Renal cortex interstitium (tissue), 11 donors: ENCODE measurements at regions not wholly inside any gene's neighbourhood (a gene's known extent, or its start where the extent isn't known, plus 50 kb on each side); places are given as distances from the start of the nearest gene placed in this dataset.
"Not testable (repeated sequence)": the region's sequence is repeated elsewhere in the genome, so short reads cannot be mapped to it uniquely, and the experiment has no call there.

Source experiments
- DNase-seq, 11 donors: peaks; one replicate each; pipeline ENCODE4 v3.0.0-alpha.2; 2013; ENCODE audit warnings: low read depth in 9 of 11, low spot score in 4 of 11; ENCODE audit errors: extremely low read depth in 1 of 11

DNA sequence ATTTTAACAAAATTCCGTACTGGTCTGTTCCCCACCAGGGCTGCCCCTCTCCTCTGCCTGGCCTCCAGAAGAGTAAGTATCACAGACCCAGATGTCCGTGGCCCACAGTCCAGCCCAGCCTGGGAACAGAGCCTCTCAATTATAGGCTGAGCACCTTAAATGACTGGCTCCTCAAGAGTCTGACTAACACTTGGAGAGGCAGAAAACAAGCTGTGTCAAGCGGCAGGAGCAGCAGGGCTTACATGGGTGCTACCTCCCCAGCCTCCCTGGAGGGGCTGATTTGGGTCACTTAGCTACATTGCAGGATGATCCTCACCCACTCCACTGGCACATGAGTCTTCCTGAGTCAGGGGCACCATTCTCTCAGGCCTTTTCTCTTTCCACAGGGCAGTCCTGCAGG, 209.7 kb downstream of the COPRS start:
- DNase-seq, result no peak

DNA sequence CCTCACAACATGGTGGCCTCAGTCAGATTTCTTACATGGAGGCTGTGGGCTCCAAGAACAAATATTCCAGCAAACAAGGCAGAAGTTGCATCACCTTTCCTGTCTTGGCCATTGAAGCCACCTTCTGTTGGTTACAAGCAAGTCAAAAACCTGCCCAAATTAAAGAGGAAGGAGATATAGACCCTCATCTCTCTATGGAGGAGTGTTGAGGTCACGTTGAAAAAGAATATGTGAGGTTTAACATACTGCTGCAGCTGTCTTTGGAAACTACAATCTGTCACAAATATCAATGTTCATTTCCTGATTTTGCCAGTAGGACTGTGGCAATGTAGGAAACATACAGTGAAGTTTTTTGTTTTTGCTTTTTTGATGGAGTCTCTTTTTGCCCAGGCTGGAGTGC, 211.4 kb downstream of the COPRS start:
- no peak for DNase-seq

GRCh38 chr17:31646642-31647041, 212.4 kb downstream of the COPRS start:
- DNase-seq, result no peak

DNA sequence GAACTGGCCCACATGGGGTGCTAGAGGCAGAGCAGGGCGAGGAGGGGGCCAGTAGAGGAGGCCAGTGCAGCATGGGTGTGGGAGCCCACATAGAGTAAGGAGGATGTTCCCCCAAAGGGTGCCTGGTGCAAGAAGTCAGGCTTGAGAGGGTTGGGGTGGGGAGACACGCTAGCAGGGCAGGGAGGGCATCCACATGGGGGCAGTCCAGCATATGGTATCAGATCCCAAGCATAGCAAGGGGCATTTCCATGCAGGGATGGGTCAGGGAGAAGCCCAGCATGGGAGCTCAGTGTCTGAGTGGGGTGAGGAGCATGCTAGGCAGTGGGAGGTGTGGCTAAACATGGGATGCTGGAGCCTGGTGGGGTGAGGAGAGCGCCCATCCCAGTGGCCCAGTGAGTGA, 213.7 kb downstream of the COPRS start:
- DNase-seq, result no peak

DNA sequence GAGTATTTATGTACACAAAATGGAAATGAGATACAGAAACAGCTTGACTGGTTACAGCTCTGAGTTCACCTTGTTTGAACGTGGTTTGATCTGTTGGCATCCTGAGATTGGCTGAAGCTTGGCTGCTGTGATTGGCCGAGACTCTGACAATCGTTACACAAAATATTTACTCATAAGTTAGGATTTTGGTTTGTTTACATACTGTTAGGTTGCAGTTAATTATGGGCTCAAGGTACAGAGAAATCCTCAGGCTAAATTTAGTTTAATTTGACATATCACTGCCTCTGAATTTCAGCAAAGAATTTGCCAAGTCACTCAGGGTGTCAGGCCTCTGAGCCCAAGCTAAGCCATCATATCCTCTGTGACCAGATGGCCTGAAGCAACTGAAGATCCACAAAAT, 227.3 kb downstream of the COPRS start:
- no peak for DNase-seq

DNA sequence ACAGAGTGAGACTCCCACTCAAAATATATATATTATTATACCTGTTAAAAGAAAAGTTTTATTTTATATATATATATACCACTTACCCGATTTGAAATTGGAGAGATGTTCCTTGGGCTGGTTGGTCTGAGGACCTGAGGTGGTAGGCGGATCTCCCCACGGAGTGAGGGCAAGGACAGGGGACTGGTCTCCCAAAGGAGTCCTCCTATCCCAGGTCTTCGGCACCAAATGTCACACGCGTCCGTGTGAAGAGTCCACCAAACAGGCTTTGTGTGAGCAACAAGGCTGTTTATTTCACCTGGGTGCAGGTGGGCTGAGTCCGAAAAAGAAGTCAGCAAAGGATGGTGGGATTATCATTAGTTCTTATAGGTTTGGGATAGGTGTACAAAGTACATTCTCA, 228.2 kb downstream of the COPRS start:
- not testable (repeated sequence) for DNase-seq

- DNase-seq, result no peak
Observed at GRCh38 chr17:31629696-31630470, 229.2 kb downstream of the COPRS start.

DNA sequence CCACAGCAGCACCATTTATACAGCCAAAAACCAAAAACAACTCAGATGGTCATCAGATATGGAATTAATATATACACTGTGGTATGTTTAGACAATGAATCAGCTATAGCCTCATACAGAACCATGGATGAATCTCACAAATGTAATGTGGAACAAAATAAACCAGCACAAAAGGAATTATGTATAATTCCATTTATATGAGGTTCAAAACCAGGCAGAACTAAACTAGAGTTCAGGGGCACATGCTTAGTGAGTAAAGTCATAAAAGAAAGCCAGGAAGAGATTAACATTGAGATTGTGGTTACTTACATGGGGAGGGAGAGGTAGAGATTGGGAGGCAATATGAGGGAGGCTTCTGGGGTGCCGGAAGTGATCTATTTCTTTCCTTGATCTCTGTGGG, 231.1 kb downstream of the COPRS start:
- DNase-seq, result no peak

DNA sequence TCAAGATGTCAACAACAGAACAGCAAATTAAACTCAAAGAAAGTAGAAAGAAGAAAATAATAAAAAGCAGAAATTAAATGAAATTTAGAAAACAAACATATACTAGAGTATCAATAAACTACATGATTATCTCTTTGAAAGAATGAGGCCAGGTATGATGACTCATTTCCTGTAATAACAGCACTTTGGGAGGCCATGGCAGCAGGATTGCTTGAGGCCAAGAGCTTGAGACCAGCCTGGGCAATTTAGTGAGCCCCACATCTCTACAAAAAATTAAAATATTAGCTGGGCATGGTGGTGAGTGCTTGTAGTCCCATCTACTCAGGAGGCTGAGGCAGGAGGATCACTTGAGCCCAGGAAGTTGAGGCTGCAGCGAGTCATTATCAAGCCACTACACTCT, 232.5 kb downstream of the RAB11FIP4 start:
- no peak for DNase-seq

DNA sequence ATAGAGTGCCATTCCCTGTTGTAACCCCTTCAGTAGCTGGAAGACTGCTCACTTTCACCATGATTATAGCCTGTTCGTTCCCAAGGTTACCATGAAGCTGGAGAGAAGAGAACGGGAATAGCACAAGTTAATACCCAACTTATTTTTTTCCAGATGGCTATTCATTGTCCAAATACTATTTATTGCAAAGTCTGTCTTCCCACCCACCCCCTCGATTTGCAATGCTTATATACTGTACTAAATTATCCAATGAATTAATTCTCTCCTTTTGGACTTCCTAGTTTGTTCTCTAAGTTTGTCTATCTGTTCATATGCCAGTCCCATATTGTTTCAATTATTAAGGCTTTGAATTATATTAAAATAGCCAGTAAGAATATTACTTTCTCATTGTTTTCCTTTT, 231.0 kb downstream of the RAB11FIP4 start:
- DNase-seq, result no peak

DNA sequence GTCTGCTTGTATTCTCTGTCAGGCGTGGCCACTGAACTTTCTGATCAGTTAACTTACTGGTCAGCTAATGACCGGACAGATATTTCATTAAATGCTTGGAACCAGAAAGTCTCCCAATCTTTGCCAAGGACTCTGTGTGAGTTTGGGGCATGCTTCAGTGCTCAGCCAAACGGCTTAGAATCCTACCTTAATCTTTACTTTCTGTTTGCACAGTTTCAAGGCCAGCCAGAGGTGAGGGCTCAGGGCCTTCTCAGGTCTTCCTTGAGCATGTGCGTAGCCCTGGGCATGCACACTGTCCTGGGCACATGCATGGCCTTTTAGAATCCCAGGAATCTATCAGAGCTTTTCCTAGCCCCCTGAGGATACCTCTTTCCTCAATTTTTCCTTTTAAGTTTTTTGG, 230.1 kb downstream of the RAB11FIP4 start:
- DNase-seq, result no peak

GRCh38 chr17:31611053-31611452, 219.6 kb downstream of the RAB11FIP4 start:
- not testable (repeated sequence) for DNase-seq

DNA sequence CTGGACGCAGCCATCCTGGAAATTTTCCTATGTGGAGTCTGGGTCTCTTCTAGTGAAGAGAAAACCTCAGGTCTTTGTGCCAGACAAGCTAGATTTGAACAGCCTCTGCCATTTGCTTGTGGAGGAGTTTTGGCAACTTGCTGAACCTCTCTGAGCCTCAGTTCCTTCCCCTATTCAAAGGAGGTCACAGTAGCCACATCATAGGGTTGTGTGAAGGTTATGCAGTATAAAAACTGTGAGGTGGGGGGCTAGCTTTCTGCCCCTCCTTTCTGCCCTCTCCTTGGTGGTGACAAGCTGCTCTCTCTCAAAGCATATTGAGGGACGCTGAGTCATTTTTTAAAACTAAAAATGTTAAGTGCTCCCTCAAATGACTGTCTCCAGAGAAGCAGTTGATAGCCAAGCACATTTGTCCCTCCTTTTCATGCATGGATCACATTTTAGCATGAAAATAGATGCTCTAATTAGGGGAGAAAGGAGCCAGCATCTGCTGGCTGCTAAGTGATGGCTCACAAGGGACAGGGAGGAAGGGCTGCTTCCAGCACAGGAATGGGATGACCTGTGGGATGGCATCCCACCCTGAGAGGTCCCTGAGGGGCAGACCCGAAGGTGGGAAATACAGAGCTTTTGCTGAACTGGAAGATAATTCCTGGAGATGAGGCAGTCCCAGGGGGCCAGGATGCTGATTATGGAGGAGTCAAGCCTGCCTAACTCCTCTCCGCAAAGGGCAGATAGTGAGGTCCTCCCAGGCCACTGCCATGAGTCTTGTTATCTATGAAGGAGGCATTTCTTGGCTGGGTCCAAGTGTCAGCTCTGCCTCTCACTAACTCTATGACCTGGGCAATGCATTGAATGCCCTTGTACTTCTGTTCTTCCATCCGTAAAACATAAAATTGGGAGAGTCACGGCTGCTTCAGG, 218.8 kb downstream of the RAB11FIP4 start:
- no peak for DNase-seq

GRCh38 chr17:31609331-31609730, 217.9 kb downstream of the RAB11FIP4 start:
- DNase-seq, result no peak

GRCh38 chr17:31608659-31609254, 217.3 kb downstream of the RAB11FIP4 start:
- DNase-seq, result no peak

DNA sequence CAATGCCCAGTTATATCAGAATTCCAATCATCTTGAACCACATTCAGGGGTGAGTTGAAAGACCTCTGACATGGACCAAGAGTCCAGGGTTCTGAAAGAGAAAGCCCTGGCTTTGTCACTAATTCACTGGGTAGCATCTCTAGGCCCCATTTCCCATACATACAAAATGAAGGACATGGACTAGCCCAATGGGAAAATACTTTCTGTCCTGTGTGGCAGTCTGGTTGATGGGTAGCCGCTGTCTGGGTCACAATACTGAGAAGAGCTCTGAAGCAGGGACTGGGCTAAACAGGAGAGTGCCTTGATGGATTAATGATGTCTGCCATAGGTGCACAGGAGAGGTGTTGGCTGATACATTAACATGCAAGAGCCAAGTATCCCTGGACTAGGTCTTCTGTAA, 214.3 kb downstream of the RAB11FIP4 start:
- no peak for DNase-seq

- no peak for DNase-seq
Observed at GRCh38 chr17:31604936-31605335, 213.5 kb downstream of the RAB11FIP4 start.

DNA sequence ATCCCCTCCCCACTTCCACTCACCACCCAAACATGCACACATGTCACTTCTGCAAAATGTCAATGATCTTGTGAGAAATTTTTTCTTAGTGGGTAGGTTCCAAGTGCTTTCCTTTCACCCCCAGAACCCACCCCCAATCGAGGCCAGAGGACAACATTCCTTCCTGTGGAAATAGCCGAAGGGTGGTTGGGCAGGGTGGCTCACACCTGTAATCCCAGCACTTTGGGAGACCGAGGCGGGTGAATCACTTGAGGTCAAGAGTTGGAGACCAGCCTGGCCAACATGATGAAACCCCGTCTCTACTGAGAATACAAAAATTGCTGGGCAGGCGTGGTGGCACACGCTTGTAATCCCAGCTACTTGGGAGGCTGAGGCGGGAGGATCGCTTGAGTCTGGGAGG, 208.7 kb downstream of the RAB11FIP4 start:
- not testable (repeated sequence) for DNase-seq

- DNase-seq, result no peak
Observed at GRCh38 chr17:31598921-31599571, 207.6 kb downstream of the RAB11FIP4 start.

- no peak for DNase-seq
Observed at GRCh38 chr17:31598399-31598782, 206.9 kb downstream of the RAB11FIP4 start.
